OCI-M1 (cell line): ENCODE measurements at regions not wholly inside any gene's neighbourhood (a gene's known extent, or its start where the extent isn't known, plus 50 kb on each side); places are given as distances from the start of the nearest gene placed in this dataset.

Experiments
- DNase-seq: peaks from one replicate; lab custom pipeline; 2025; lab: John Stamatoyannopoulos, UW

DNA sequence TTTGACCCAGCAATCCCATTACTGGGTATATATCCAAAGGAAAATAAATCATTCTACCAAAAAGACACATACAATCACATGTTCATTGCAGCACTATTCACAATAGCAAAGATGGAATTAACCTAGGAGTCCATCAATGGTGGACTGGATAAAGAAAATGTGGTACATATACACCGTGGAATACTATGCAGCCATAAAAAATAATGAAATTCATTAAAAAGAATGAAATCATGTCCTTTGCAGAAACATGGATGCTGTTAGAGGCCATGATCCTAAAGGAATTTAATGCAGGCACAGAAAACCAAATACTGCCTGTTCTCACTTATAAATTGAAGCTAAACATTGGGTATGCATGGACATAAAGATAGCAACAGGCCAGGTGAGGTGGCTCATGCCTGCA lies 61.9 kb upstream of the BMP6 start:
- DNase-seq = no peak

- DNase-seq = peak; percentile 61
These were observed 57.0 kb upstream of the BMP6 start for GRCh38 chr6:7668936-7669335.

- DNase-seq = peak; percentile 80
These were observed 56.2 kb upstream of the BMP6 start for GRCh38 chr6:7669742-7670141.

DNA sequence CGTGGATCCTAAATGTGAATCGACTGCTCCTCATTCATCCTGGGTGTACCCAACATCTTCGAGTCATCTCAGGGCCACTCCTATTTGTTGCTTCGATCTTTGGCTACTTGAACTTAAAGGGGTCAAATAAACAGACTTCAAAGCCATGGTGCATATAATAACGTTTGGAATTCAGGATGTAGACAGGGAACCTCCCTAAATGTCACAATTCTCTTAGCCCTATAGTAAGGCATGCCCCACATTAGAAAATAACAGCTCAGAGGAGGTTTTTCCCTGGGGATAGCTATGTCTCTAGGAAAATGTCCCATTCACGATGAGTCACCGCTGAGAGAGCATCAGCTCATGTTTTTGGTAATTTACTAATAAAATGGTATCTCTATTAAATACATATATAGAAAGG lies 54.8 kb upstream of the BMP6 start:
- DNase-seq = no peak

GRCh38 chr6:7671581-7671980 lies 54.3 kb upstream of the BMP6 start:
- DNase-seq = no peak

GRCh38 chr6:7672066-7673062 lies 53.5 kb upstream of the BMP6 start:
- no peak for DNase-seq

DNA sequence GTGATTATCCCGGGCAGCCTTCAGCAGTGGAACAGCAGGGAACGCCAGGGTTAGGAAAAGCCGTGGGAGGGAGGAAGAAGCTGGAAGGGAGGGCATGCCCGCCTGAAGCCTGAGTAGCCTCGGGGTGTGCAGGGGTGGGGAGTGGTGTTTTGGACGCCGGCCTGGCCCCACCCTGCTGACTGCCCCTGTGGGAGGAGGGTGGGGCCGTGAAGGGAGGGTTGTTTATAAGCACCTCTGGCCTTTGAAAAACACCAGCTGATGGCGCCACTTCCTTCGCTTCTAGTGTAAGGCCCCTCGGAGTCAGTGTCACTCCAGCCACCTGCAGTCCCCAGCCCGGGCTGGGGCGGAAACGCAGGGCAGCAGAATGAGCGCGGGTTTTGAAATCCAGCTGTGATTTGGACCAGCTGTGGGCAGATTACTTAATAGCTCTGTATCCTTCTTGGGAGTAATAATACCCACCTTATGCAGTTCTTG lies 52.8 kb upstream of the BMP6 start:
- DNase-seq = peak; percentile 58

DNA sequence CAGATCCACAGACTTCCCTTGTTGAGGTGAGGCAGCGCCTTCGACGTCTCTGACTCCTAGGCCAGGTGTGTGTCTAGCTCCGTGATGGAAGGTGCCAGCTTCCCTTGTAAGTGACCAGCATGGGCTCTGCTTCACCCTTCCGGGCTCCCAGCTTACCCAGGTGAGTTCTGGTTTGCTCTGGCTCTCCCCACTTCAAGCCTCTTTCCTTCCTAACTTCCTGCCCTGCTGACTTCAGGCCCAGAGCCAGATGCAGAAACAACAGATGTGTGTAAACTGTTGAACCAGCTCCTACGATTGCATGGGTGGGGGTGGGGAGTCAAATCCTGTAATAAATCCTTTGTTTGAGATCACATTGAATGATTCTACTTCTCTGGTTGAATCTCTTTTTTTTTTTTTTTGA lies 51.6 kb upstream of the BMP6 start:
- no peak for DNase-seq

DNA sequence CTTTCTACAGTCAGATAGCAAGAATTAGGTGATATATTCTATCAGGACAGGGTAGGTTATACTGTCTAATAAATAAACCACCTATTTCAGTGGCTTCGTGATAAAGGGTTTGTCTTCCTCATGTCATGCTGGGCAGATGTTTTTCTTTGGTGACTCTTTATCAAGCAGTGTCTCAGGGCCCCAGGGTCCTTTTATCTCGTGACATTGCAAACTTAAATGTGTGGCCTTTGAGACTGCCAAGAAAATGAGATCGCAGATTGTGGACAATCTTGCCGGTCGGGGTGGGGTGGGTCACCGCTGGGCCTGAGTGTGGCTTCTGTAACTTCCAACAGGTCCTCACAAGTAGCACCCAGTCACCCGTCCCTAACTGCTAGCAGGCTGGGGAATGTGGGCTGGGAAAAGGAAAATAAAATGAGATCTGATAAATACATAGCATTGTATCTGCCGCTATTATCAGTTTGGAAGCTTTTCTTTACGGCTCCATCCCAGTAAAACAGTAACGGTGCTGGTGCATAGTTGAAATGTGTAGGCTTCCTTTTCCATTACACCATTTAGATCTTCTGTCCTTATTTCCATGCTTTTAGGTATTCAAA lies 50.5 kb upstream of the BMP6 start:
- peak; percentile 97 for DNase-seq
